OCI-M2 (cell line): ENCODE measurements at regions not wholly inside any gene's neighbourhood (a gene's known extent, or its start where the extent isn't known, plus 50 kb on each side); places are given as distances from the start of the nearest gene placed in this dataset.

Experiments
- DNase-seq: peaks from one replicate; lab custom pipeline; 2025; ENCODE audit not compliant: unreplicated experiment; lab: John Stamatoyannopoulos, UW

DNA sequence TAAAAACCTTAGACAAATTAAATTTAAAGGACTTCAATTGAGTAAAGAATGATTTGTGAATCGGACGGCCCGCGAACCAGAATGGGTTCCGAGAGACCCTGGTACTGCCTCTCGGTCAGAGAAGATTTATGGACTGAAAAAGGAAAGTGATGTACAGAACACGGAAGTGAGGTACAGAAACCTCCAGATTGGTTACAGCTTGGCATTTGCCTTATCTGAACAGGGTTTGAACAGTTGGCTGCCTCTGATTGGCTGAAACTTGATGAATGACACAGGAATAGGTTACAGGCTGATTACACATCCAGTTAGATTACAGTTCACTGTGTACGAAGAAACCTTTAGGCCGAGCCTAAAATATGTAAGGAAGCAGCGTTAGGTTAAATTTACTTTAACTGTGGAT is 156.5 kb upstream of the EGFLAM start:
- DNase-seq, result no peak

DNA sequence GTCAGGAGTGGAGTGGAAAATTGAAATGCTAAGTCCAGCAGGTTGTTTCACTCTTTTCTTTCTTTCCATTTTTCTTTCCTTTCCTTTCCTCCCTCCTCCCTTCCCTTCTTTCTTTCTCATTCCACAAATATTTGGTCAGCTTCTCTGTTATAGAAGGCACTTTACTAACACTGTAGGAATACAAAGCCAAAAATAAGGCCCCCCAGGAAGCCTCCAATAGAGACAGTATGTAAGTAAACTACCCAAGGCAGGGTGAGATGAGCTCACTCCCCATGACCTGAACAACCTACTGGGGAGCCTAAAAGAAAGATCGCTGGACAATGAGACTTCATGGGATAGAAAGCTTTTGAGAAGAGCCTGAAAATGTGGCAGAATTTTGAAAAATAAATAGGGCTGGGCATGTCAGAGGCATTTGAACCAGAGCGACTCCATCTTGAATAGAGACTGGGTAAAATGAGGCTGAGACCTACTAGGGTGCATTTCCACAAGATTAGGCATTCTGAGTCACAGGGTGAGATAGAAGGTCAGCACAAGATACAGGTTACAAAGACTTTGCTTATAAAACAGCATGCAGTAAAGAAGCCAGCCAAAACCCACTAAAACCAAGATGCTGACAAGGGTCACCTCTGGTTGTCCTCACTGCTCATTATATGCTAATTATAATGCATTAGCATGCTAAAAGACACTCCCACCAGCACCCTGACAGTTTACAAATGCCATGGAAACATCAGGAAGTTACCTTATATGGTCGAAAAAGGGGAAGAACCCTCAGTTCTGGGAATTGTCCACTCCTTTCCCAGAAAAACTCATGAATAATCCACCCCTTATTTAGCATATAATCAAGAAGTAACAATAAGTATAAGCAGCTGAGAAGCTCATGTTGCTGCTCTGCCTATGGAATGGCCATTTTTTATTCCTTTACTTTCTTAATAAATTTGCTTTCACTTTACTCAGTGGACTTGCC is 158.9 kb upstream of the EGFLAM start:
- DNase-seq, result no peak

DNA sequence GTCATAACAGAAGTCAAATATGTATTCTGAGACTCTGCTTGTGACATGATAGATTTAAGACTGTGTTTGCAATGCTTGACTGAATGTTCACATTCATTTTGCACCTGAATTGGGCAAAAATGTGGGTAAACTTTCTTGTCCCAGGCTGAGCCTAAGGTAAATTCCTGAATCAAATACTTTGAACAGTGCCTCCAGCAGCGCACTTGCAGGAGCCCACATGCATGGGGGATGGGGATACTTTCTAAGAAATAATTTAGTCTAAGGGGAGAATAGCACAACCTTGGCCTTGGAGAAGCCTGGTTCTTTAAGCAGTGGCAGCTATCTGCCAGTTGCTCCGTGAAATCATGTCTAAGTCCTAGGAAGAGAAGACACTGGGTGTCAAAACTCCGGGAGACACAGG is 163.5 kb upstream of the EGFLAM start:
- no peak for DNase-seq

DNA sequence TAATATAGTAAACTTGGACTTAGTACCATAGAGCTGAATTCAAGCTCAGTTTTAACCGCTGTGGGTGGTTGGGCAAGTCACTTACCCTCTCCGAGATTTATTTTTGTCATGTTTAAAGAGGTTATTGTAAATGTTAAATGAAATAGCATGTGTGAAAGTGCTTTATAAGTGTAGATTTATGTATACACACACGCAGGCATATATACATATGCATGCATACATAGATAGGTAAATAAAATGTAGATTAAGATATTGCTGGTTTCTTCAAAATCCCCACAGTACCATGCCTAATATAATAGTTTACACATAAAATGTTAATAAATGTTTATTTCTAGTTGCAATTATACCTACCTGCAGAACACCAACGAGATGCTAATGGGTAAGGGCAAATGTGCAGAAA is 164.5 kb upstream of the EGFLAM start:
- no peak for DNase-seq

DNA sequence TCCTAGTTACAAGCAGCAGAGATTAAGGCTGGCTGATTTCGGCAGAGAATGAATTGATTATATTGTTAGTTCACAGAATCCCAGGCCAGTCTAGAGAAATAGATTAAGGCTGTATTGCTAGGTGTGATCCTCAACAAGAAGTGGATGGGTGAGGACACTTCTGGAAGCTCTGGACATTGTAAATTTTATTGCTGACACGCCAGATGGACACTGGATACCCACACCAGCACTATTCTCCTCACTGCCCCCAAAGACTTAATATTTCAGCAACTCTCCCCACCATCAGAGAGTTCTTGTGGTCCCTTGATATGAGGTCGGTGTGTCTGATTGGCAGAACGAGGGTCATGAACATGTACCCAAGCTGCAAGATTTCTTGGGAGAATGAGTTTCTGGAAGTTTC is 171.6 kb upstream of the EGFLAM start:
- no peak for DNase-seq

DNA sequence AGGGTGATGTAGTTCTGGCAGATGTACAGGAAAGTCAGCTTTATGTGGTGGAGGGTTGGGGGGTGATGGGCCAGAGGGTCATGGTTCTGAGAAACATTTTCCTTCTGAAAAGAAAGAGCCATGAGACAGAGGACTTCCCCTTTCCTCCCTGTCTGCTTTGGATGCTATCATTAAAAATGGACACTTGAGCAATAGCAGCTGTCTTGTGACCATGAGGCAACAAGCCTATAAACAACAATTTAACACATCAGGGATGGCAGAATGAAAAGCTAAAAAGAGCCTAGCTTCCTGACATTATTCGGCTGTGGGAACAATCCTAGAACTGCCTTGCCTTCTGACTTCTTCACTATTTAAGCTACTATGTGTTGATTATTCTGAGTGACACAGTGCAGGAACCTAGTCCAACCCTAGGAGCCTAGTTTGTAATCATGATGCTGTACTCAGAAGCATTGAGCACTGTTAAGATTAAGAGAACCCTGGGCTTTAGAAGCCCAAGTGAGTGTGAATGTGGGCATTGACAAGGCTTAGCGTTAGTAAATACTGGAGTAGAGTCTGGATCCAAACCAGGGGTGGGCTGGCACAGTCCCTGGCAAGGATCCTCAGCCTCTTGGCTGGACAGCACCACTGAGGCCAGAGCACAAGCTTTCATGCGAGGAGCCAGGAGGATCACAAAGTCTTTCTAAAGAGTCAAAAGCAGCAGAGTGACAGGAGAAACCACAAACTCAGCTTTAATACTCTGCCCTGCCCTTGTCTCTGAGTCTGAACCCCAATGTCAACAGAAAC is 178.5 kb upstream of the EGFLAM start:
- DNase-seq, result no peak

DNA sequence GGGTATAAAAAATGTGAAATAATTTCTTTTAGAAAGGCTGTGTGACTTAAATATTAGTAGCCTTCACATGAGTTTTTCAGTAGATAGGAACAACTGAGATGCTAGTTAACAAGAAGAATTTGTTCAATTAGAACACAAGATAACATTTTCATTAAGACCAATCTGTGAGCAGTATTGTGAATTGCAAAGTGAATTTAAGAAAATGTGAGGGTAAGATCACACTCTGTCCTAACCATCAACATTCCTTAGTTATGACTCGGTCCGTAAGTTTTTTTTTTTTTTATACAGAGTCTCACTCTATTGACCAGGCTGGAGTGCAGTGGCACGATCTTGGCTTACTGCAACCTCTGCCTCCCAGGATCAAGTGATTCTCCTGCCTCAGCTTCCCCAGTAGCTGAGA is 180.2 kb upstream of the EGFLAM start:
- no peak for DNase-seq

DNA sequence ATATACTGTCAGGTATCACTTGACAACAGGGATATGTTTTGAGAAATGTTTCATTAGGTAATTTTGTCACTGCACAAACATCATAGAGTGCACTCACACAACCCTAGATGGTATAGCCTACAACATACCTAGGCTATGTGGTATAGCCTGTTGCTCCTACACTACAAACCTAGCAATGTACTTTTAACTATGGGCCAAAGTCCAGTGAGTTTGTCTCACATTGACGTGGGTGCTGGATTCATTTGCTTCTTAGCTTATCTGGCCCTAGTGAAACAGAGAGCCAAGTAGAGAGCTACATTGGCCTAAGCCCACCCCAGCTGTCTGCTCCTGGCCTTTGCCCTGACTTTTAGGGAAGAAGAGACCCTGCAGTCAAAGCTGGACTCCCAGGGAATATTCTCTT is 180.7 kb upstream of the EGFLAM start:
- DNase-seq, result no peak

DNA sequence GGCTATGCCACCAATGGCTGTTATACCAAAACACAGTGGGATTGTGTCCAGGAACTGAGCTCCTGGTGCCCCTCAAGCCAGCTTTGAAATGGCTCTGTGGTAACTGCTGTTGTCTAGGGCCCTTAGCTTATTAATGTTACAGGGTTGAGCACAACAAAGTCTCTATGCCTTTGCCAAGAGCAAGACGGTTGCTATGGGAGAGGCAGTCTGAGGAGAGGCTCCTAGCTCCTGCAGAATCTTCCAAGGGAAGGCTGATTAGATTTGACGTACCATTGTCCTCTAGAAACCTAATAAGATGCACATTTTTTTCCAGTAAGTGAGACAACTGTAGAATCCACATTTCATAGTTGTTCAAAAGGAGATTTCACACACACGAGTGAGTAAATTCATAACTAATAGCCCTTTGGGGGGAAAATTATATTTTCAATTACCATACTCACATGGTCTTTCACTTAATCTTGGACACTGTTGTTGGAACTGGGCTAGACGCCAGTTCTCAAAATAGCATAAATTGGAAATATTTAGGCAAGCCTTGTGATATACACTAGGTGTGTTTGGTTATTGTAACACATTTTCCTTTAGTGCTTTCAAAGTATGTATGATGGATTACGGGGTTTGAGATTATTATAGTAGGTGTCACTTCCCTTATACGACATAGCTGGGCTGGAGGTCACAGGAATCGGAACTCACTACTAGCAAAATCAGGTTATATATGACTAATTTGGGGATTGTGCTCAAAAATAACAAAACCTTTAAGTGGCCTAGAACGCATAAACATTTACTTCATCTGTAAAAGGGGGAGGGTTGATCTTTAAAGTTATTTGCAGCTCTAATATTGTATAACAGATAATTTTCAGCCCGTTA is 186.3 kb upstream of the EGFLAM start:
- DNase-seq, result no peak

DNA sequence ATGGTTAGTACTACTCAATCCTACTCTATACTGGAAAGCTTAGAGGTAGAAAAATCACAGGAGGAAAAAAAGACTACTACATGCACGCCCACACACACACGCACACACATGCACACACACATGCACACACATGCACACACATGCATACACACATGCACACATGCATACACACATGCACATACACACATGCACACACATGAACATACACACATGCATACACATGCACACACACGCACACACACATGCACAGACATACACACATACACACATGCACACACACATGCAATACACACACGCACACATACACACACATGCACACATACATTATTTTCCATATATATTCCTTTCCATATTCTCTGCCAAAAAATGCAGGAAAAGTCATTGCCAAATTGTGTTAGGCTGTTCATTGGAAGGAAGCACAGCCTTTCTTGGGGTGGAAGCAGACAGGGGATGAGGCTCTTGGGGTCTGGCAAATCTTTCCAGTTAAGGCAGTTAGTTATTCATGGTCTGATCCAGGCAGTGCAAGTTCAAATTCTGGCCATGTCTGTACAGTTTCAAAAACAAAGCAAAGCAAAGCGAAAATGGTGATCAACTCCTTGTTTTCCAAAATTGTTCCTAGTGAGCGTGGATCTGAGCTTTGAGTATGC is 187.9 kb upstream of the EGFLAM start:
- no peak for DNase-seq

DNA sequence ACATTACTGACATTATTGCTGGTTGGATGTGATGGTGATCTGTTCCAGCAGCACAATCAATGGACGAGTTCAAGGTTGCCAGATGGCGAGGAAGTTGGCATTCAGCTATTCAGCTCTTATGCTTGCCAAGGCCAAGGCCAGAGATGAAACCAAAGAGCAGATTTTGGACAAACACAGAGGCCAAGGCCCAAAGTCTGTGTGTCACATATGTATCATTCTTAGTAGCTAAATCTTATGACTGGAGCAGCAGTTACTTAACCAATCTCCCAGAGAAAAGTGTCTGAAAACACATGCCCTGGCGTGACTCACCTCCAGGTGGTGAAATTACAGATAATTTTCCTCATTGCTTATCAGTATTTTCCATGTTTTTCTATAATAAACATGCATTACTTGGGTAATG is 189.0 kb upstream of the EGFLAM start:
- DNase-seq, result no peak

DNA sequence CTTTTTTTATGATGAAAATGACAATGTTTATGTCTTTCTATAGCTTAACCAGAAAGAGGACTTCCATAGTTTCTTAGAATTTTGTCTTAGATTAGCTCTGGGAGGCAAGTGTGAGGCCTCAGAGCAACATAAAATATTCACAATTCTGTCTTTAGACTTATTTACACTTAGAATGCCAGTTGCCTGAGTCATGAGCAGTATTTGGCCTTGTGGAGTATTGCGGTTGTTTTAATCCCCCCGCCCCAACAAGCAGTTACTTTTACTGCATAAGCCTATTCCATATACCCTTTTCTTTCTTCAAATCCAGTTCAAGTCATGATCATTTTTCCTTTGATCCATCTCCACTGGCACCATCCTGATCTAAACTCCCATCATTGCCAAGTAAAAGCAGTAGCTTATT is 198.0 kb upstream of the EGFLAM start:
- DNase-seq, result no peak

DNA sequence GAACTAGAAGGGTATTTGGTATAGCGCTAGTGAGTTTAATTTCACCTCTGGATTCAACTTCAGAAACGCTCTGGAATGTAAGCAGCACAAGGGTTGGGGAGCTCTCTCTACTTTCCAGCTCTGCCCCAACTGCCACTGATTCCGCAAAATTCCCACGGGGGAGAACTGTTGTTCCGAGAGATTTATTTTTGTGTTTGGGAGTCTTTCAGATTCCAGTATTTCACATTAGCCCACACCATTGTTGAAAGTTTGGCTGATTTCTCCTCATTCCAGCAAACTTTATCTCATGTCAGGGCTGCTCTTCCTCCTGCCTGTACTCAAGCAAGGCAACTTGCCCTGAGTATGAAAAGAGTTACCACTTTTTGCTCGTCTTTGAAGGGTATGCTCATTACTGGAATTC is 198.5 kb upstream of the EGFLAM start:
- DNase-seq, result no peak

DNA sequence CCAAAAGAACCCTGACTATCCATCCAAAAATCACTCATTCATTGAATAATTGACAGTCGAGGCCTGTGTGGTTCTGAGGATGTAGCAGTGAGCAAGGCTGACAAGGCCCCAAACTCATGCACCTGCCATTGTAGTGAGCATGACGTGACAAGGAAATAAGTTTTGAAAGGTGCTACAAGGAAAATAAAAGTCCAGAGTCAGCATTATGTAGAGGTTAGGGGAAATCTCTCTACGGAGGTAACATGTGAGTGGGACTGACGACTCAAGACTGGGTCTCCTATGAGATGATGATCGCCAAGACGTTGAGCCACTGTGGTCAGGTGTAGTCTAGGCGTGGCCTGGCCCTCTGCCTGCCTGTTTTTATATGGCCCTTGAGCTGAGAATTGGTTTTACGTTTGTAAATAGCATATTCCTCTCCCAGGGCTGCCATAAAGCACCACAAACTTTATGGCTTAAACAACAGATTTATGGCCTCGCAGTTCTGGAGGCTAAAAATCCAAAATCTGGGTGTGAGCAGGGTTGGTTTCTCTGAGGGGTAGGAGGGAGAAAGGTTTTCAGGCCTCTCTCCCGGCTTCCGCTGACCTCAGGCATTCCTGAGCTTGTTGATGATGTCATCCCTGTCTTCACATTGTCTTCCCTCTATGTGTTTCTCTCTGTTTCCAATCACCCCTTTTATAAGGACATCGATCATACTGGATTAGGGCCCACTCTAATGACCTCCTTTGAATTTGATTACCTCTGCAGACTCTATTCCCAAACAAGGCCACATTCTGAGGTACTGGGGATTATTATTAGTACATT is 206.4 kb upstream of the EGFLAM start:
- DNase-seq, result no peak

DNA sequence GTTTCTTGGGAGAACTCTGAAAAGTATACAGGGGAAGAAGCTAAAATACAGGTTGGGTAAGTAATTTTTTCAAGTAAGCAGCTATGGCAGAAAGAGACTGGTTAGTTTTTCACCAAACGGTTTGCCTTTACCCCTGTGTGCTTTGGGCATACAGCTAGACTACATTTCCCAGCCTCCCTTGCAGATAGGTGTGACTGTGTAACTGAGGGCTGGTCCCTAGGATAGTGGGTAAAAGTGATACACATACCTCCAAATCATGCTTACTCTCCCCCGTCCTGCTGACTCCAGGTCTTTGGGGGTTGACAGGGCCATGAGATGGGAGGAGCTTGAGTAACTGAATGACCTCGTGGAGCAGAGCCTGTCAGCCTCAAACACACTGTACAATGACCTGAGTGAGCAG is 208.6 kb upstream of the GDNF start:
- DNase-seq, result no peak

DNA sequence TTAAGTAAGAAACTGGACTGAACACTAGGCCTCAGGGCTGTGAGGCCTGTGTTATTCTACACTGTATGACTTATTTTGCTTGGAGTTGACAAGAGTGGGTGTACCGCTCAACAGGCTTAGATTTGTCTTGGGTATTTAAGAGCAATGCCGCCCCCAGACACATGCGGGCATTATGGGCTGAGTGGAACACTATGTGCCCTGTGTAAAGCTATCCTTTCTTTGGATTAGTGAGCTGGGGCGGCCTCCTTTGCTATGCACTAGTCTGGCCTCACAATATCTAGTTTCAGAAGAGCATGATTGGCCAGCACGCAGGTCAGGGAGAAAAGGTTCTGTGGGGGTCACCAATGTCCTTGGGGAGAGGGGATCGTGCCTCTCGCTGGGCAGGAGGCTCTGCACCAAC is 206.3 kb upstream of the GDNF start:
- no peak for DNase-seq

DNA sequence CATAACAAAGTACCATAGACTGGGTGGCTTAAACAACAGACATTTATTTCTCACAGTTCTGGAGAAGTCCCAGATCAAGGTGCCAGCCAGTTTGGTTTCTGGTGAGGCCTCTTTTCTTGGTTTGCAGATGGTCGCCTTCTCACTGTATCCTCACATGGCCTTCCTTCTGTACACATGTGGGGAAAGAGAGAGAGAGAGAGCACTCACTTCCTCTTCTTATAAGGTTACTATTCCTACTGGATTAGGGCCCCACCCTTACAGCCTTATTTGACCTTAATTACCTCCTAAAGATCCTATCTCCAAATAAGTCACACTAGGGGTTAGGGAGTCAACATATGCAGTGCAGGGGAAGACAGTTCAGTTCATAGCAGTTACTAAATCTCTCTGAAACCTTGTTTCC is 205.6 kb upstream of the GDNF start:
- DNase-seq, result no peak

DNA sequence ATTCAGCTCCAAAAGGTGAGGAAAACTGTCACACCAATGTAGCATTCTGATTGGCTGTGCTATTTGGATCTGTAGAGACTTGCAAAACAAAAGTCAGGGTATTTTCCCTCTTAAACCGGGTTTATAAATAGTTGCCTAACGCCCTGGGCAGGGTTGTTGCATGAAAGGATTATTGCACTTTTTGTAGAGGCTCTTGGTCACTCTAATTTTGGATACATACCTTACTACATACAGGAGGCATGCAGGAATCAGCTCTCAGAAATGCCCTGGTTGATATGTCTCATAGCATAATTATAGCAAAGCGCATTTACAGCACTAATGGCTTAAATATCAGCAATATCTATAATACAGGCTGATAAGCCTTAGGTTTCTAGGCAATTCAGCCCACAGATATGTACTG is 200.0 kb upstream of the GDNF start:
- DNase-seq, result no peak

DNA sequence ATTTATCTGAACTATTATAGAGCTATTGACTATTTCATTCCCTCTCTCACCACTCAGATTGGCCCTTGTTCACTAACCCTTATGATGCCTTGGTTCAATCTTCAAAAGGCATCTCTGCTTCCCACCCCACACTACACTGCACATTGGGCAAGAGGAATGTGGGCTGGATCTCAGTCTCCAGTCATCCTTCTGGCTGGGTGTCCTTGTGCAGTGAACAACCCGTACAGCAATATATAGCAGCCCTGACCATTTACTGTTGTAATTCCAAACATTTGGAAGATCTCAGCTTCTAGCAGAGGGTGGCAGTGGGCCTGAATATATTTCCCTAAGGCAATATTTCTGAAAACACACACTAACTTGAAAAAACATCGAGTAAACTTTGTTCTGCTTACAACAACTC is 199.2 kb upstream of the GDNF start:
- no peak for DNase-seq

DNA sequence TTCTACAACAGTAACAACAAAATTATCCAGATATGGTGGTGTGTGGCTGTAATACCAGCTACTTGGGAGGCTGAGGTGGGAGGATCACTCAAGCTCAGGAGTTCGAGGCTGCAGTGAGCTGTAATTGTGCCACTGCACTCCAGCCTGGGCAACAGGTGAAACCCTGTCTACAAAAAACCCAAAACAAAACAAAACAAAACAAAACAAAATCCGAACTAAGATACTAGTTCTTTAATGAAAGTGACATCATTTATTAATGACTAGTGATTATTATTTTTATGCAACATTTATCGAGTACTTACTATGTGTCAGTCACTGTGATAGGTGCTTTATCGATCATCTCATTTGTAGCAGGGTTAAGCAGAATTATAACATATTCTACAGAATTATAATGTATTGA is 196.9 kb upstream of the GDNF start:
- DNase-seq, result no peak
